Activated CD8-positive, alpha-beta memory T cell treated with anti-CD3 and anti-CD28 coated beads, Interleukin-2, amount 50 U/mL, for 4 hours (primary cell): ENCODE measurements at regions not wholly inside any gene's neighbourhood (a gene's known extent, or its start where the extent isn't known, plus 50 kb on each side); places are given as distances from the start of the nearest gene placed in this dataset.

Experiments
- DNase-seq: peaks from one replicate; pipeline ENCODE4 v3.0.0-alpha.2; 2020

- DNase-seq, result no peak
Observed at GRCh38 chr13:29991343-29991742, 140.9 kb upstream of the UBL3 start.

DNA sequence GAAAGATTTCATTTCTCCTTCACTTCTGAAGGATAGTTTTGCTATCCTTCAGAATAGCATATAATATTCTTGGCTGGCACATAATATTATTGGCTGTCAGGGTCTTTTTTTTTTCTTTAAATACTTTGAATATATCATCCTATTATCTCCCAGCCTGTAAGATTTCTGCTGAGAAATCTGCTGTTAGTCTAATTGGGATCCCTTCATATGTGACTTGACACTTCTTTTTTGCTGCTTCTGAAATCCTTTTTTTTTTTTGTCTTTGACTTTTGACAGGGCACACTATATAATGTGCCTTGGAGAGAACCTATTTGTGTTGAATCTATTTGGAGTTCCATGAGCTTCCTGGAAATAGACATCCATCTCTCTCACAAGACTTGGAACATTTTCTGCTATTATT is 136.9 kb upstream of the UBL3 start:
- DNase-seq, result no peak

DNA sequence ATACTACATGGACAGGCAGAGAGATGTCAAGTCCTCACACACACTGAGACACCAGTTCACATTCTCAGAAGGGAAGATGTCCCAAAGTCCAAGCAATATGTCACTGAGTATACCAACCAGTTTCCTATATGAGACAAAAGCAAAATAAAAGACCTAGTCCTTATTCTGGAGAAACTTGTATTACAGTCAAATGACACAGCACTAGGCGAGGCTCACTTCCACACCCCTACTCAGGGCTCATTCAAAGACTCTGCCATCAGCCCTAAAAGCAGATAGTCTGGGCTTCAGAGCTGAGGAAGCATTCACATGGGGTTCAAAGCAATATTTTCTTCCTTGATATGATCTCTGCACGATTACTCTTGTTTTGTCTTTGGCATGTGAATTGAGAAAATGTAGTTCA is 129.9 kb upstream of the UBL3 start:
- DNase-seq, result no peak

DNA sequence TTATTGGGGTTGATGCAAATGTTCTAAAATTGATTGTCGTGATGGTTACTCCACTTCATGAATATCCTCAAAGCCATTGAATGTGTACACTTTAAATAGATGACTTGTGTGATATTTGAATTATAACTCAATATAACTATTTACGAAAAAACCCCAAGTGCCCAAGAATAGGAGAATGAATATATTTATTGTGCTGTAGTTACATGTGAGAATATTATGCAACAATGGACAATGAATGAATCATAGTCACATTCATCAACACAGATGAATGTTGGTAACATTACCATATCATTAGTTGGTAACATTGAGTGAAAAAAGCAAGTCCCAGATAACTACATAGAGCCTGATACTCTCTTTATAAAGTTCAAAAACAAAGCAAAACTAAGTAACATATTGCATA is 127.8 kb upstream of the UBL3 start:
- DNase-seq, result no peak

GRCh38 chr13:29977476-29978120 is 127.2 kb upstream of the UBL3 start:
- no peak for DNase-seq

- DNase-seq, result no peak
Observed at GRCh38 chr13:29976535-29976934, 126.1 kb upstream of the UBL3 start.

GRCh38 chr13:29975283-29975682 is 124.9 kb upstream of the UBL3 start:
- DNase-seq, result no peak

- no peak for DNase-seq
Observed at GRCh38 chr13:29969286-29969685, 118.9 kb upstream of the UBL3 start.

GRCh38 chr13:29964181-29964845 is 113.9 kb upstream of the UBL3 start:
- no peak for DNase-seq

- no peak for DNase-seq
Observed at GRCh38 chr13:29963089-29963488, 112.7 kb upstream of the UBL3 start.

GRCh38 chr13:29961036-29961670 is 110.7 kb upstream of the UBL3 start:
- DNase-seq, result no peak

DNA sequence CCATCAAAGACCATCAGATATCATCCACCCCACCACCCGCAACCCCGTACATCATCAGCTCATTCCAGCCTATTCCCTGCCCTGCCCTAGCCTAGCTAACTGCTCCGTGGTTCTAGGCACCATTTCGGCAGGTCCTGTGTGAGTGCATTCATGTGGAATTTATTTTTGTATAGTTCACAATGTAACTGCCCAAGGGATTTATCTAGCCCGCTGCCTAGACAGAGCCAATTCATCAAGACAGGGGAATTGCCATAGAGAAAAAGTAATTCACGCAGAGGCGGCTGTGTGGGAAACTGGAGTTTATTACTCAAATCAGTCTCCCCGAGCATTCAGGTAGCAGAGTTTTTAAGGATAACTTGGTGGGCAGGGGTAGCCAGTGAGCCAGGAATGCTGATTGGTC is 109.2 kb upstream of the UBL3 start:
- no peak for DNase-seq

- DNase-seq, result no peak
Observed at GRCh38 chr13:29959086-29959485, 108.7 kb upstream of the UBL3 start.

- no peak for DNase-seq
Observed at GRCh38 chr13:29958476-29958875, 108.1 kb upstream of the UBL3 start.

DNA sequence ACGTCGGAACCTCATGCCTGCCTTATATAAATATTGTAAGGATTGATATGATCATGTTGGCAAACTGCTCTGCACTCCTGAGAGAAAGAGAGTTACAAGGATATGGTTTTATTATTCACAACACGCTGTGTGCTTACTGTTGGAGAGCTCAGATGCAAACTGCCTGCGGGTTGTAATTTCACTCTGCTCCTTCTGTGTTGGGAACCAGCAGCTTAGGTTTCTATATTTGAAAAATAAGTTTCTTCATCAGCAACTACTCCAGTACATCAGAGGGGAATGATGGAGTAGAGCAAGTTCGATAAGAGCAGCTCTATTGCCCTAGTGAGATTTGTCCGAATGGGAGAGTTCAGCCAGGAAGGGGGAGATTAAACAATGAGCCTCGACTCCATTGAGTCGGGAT is 106.9 kb upstream of the UBL3 start:
- no peak for DNase-seq

DNA sequence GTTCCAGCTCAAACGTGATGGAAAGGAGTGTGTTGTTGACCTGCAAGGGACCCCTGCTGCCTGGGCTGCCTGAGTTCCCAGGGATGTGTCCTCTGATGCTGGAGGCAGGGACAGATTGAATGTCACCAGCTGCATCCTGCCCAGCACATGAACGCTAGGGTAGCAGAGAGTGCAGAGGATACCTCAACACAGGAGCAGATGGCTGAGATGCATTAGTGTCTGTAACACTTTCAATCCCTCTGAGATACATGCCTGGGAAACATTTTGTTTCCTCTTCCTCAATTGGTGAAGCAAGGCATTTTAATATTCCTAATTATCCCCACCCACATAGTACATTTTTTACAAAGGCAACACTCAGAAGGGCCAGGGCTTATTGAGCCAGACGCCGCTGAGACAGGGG is 106.4 kb upstream of the UBL3 start:
- no peak for DNase-seq

GRCh38 chr13:29955137-29955650 is 104.8 kb upstream of the UBL3 start:
- DNase-seq, result no peak

DNA sequence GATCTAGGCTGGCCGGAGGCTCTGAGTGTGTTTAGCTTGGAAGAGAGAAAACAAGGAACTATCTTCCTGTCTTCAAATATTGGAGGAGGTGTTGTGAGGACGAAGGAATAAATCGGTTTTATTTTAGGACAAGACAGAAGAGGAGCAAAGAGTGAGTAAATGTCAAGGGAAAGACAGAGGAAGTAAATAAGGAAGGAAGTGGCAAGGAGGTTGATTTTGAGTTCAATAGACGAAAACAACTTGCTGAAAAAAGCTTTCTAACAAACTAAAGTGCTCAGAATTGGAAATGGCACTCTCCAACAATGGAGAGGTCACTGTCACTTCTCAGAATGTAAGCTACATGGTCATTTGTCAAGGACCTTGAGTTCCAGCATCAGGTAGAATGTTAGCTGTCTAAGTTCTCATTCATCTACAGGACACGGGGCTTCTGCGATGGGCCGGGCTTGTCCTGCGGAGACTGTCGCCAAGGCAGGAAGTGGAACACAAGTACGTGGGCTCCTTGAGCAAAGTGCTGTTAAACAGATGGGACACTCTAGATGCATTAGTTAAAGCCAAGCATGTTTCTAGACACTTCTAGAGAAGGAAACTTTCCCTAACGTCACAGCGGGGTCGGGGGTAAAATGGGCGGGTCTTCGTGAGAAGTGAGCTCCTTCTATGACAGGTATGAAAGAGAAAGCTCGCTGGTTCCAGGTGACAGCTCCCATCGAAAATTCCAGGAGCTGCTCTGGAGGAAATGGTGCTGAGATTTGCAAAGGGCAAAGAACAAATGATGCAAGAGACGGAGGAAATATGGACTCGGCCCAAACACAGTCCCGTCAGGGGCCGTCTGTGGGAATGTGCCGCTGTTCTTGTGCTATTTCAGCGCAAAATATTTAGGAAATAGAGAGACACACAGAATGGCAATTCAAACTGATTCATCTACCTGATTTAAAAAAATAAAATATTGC is 103.9 kb upstream of the UBL3 start:
- peak; percentile 31 for DNase-seq

DNA sequence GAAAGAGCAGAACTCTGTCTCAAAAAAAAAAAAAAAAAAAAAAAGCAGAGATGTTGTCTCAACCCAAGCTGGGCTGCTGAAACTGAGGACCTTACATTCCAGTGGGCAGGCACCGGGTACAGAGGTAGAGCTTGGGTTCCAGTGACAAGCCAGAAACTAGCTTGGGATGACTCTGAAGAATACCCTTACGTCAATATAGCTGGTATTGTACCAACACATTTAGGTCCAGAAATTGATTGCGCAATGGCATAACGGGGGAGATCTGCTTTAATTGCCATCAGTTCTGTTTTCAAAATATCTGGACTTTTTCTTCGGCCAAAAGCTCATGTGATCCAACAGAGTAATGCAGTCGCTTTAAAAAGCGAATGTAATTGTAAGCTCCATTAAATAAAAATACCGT is 103.1 kb upstream of the UBL3 start:
- no peak for DNase-seq

DNA sequence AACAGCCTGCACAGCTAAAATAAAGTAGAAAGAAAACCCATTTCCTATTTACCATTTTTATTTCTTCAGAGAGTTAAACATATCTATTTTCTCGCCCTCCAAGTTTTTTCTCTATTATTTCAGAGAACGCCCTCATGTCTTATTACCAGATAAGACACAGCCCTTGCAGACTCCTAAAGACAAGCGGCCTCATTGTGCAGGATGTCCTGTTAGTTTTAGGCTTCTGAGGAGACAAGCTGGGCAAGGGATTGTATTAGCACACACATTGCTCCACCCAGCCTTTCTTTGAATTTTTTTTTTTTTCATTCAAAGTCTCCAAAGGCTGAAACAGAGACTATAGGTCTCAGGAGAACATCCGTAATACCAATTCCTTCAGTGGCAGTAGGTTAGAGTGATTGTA is 101.8 kb upstream of the UBL3 start:
- DNase-seq, result no peak

DNA sequence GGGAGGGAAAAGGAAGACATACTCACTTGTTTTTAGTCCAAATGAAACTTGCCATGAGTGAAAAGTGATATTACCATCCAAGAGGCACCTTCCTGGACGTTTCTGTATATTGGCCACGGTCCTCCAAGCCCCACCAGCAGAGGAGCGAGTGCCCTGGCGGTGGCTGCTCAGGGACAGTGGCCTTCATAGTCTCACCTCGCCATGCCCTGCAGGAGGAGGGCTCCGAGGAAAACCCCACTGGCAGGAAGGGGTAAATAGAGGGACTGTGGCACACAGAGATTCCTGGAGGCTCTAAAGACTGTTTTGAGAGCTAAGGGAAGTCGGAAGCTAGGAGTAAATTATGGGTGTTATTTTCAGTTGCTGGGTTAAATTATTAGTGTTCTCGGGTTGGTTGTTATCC is 98.4 kb upstream of the UBL3 start:
- DNase-seq, result no peak

GRCh38 chr13:29948244-29948643 is 97.8 kb upstream of the UBL3 start:
- DNase-seq, result no peak

DNA sequence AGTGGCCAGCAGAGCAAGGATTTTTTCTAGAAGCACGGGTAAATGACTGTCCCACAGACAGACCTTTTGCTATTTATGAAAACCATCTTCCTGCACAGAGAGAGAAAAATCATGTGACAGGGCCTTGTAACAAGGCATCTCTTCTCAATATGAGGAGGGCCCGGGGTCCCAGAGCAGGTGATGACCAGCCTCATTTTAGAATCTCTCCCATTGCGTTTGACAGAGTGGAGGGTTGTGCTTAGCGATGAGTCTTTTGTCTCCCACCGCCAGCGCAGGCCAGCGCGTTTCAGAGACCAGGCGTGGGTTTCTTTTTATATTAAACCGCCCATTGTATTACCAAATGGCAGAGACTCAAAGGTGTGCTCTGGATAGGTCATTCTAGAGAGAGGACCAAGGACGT is 97.4 kb upstream of the UBL3 start:
- no peak for DNase-seq
